Activated CD4-positive, CD25-positive, alpha-beta regulatory T cell treated with anti-CD3 and anti-CD28 coated beads, Interleukin-2, amount 50 U/mL, for 16 hours (primary cell): ENCODE measurements at regions not wholly inside any gene's neighbourhood (a gene's known extent, or its start where the extent isn't known, plus 50 kb on each side); places are given as distances from the start of the nearest gene placed in this dataset.
"Not testable (repeated sequence)": the region's sequence is repeated elsewhere in the genome, so short reads cannot be mapped to it uniquely, and the experiment has no call there.

ENCODE experiments used
- DNase-seq: peaks from one replicate; pipeline ENCODE4 v3.0.0-alpha.2; 2020; ENCODE audit warnings: low read depth, low spot score

DNA sequence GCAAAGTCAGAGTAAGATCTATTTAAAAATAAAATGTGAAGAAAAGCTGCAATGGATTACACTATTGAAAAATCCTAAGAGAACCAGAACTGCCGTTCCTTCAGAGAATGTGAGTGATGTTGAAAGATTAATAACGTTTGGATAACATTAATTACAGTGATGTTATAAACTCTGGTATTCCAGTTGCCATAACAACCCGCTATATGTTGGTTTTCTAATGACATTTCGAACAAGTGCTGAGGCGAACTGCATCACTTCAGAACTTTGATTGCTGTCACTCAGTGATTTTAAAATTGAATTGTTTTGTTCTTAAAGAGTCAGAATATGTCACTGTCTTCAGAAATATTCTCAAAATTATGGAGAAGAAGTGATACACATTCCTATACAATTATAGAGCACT is 89.4 kb upstream of the KIF2A start:
- not testable (repeated sequence) for DNase-seq

GRCh38 chr5:62217095-62217494 is 88.9 kb upstream of the KIF2A start:
- DNase-seq: not testable (repeated sequence)

- DNase-seq: not testable (repeated sequence)
Measured at GRCh38 chr5:62218860-62219259, 87.1 kb upstream of the KIF2A start.

GRCh38 chr5:62221881-62222280 is 84.1 kb upstream of the KIF2A start:
- DNase-seq: not testable (repeated sequence)

GRCh38 chr5:62222305-62222704 is 83.7 kb upstream of the KIF2A start:
- not testable (repeated sequence) for DNase-seq

DNA sequence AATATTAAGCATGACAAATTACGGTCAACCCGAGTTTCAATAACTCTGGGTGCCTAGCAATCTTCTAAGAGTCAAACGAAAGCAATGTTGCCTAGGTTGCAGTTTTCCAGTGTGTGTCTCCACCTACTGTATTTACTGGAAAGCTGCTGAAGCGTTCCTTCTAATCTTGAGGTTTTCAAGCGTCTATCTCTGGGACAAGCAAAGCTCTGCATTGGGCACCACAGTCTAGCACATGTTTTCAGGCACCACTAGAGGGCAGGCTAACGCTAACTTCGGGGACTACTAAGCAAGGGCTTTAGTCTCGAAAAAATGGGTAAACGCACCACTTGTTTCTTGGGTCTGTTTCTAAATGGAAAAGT is 82.7 kb upstream of the KIF2A start:
- DNase-seq: peak; percentile 71

DNA sequence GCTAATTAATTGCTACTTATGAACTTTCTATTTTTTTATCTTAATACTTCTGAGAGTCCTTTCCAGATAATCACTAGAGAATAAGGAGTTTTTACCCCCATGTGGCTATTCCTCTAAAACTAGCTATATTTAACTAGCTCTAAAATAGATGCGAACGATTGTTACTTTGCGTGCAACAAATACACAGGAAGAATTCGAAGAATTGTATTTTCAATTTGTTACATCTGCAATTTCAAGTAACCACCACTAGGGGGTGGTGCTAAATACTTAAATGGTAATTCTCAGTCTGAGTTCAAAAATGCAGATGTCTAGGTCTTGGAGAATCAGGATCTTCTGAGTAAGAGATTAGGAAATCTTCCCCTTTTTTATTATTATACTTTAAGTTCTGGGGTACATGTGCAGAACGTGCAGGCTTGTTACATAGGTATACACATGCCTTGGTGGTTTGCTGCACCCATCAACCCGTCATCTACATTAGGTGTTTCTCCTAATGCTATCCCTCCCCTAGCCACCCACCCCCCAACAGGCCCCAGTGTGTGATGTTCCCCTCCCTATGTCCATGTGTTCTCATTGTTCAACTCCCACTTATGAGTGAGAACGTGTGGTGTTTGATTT is 80.9 kb upstream of the KIF2A start:
- not testable (repeated sequence) for DNase-seq

GRCh38 chr5:62230876-62231388 is 75.1 kb upstream of the KIF2A start:
- DNase-seq: not testable (repeated sequence)

GRCh38 chr5:62231576-62231975 is 74.4 kb upstream of the KIF2A start:
- DNase-seq: no peak

- DNase-seq: not testable (repeated sequence)
Measured at GRCh38 chr5:62232218-62232617, 73.8 kb upstream of the KIF2A start.

GRCh38 chr5:62233083-62234046 is 72.6 kb upstream of the KIF2A start:
- DNase-seq: not testable (repeated sequence)

GRCh38 chr5:62236593-62236992 is 69.4 kb upstream of the KIF2A start:
- not testable (repeated sequence) for DNase-seq

DNA sequence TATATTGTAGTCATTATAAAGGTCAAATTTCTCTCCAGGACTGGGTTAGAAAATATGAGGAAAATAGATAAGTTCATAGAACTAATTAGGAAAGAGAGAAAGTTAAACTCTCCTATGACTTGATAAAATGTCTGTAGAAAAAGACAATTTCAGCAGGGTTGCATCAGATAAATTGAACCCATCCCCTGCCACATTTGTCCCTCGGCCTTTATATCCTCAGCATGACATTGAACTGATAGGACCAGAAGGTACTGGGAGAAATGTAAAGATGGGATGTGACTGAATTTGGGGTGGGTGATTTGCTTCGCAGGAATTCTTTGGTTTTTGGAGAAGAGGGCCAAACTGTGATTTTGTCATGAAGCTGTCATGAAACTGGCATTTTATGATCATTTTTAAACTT is 68.1 kb upstream of the KIF2A start:
- DNase-seq: not testable (repeated sequence)

DNA sequence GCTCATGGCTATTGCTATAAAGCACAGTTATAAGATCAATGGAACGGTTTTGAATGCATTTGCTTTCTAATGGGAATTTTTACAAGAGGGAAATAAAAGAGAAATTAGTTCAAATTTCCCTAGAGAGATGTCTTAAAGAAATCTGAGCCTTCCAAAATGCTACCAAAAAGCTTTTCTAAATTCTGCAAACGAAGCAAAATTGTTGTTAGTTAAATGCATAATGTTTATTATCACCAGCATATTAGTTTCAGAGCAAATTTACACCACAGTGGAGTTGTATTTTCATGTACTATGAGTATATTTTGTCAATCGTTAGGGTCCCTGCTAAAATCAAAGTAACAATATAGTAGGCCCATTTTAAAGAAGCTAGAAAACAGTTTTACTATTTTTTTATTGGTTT is 67.4 kb upstream of the KIF2A start:
- not testable (repeated sequence) for DNase-seq

GRCh38 chr5:62240494-62240893 is 65.5 kb upstream of the KIF2A start:
- not testable (repeated sequence) for DNase-seq

- not testable (repeated sequence) for DNase-seq
Measured at GRCh38 chr5:62242000-62242399, 64.0 kb upstream of the KIF2A start.

DNA sequence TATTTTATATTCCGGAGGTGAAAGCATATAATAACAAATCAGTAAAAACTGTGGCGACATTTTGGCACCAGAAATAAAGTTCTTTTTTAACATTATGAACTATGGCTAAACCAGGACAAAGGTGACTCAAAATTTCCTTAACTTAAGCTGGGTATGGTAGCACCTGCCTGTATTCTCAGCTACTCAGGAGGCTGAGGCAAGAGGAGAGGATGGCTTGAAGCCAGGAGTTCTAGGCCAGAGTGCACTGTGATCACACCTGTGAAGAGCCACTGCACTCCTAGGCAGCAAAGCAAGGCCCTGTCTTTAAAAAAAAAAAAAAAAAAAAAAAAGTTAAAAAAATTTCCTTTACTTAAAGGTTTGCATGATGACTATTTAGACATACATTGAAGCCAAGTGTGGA is 63.0 kb upstream of the KIF2A start:
- not testable (repeated sequence) for DNase-seq

GRCh38 chr5:62248192-62248591 is 57.8 kb upstream of the KIF2A start:
- not testable (repeated sequence) for DNase-seq

DNA sequence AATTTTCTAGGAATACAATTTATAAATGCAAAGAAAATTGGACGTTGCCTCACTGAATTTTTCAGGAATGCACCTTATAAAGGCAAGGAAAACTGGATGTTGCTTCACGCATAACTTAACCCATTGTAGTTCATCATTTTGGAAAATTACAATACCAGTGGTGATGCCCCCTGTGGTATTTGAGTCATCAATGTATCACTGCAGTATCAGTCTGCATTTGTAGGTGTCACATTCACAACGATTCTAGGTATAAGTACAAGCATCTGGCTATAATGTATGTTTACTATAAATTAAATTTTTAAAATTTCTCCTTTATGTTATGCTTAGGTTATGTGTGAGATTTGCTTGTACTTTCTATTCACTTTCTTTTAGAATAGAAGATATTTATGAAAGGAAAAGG is 55.9 kb upstream of the KIF2A start:
- DNase-seq: not testable (repeated sequence)

- not testable (repeated sequence) for DNase-seq
Measured at GRCh38 chr5:62250919-62251318, 55.1 kb upstream of the KIF2A start.

- not testable (repeated sequence) for DNase-seq
Measured at GRCh38 chr5:62252519-62252918, 53.5 kb upstream of the KIF2A start.

DNA sequence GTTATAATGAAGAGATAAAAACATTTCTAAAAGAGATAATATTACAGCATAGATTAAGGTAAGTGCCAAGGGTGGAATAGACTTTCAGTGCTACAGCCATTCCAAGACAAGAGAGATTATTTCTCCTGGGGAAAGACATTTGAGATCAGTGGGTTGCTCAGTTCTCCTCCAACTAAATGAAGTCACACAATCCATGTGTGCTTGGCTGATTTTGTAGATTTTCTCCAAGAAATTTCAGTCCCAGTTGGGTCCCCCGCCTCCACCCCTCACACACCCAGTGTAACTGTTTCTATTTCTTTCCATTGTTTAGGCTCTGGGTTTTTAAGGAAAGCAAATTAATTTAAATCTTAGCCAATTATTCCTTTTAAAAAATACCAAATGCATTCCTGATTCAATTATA is 50.5 kb upstream of the KIF2A start:
- DNase-seq: not testable (repeated sequence)
